Pancreas (tissue), 10 donors: ENCODE measurements at regions not wholly inside any gene's neighbourhood (a gene's known extent, or its start where the extent isn't known, plus 50 kb on each side); places are given as distances from the start of the nearest gene placed in this dataset.

ENCODE experiments used
- ATAC-seq, 4 donors: fragments of 200-7000 bp; cut with Tn5 transposase; one replicate each; pipeline versions ENCODE4 v1.8.0 to v1.9.1; 2020; ENCODE audit warnings: mild to moderate bottlenecking in 4 of 4, moderate library complexity in 4 of 4
- DNase-seq, 6 donors: peaks; one replicate each; pipeline ENCODE4 v3.0.0-alpha.2; 2020
- FAIRE-seq: peaks from 2 replicates; lab custom pipeline; 2012; peaks lifted over from hg19 to GRCh38; lab: Jason Lieb, UNC
- H3K27ac ChIP-seq, 4 donors: fragments of 200-600 bp; sonication (generic); 1 replicate in 3 of 4; 2 replicates in 1 of 4; pipeline versions ENCODE4 v1.5.0 to v1.8.0; 2020
- H3K27me3 ChIP-seq, 4 donors: fragments of 200-600 bp; one replicate each; pipeline ENCODE4 v1.8.0; 2021
- H3K36me3 ChIP-seq, 3 donors: fragments of 200-600 bp; sonication (generic) in 1 of 3; one replicate each; pipeline versions ENCODE4 v1.5.0 to v1.8.0; 2020 to 2021
- H3K4me1 ChIP-seq, 3 donors: fragments of 200-600 bp; one replicate each; pipeline ENCODE4 v1.8.0; 2021
- H3K4me3 ChIP-seq, 4 donors: fragments of 200-600 bp; sonication (generic) in 2 of 4; one replicate each; pipeline versions ENCODE4 v1.5.0 to v1.8.0; 2020 to 2021
- H3K9me3 ChIP-seq, 4 donors: fragments of 200-600 bp; one replicate each; pipeline ENCODE4 v1.8.0; 2021
- WGBS, 2 donors: extraction: QIAGEN DNeasy Blood & Tissue Kit; methylation state at CpG; one replicate each; pipeline ENCODE4 v1.1.7; 2013; 5-methylcytosine and 5-hydroxymethylcytosine counted together
- intact Hi-C, 3 donors: fragments of 100-400 bp; cut with DNase I; formaldehyde crosslinking; loops; one replicate each; pipeline versions ENCODE4 v1.11.1 to v1.14.2; 2022
- TF ChIP-seq, protein P1 (sequence below), 4 donors: fragments of 200-600 bp; sonication (generic) in 3 of 4; IDR thresholded peaks; one replicate each; pipeline versions ENCODE4 v1.5.0 to v1.8.0; 2021; ENCODE audit warnings: antibody characterized with exemption in 4 of 4
- donor health status: healthy with polysubstance abuse.
- donor health status: DM: no; HTN: no; CAD: no; lungs with moderate emphysema.
- donor health status: DM: no; HTN: no; CAD: no.
- donor health status: control.
- donor health status: control.
- donor health status: Bipolar disorder and iron deficiency.
- donor health status: DM: yes; HTN: yes; CAD: no.
- donor health status: DM: no; HTN: no; CAD: no.
- donor health status: DM: no; HTN: no; CAD: no.
- donor health status: DM: yes; HTN: yes; CAD: no.

DNA sequence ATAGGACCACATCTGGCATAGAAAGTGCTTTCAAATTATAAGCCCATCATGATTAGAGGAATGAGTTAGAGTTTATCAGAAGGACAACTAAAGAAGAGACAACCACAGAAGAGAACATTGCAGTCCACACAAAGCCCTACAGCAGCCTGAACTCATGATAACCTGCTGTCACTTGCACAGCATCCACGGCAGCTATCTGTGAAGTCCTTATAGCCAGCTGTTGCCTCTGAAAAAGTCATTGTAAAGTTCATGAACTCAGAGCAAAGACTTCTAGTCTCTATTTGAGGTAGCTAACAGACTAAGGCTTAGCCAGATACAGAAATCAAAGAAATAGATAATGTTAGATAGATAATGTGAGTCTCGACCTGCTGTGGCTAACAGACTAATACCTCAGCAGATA, 450.0 kb downstream of the KLF5 start:
- Histone ChIP-seq H3K27me3 (no peaks in the 10 kb centered on the region), H3K27ac (no peak overlapping the region), H3K4me1 (no peaks in the 10 kb centered on the region), H3K36me3 (no peaks in the 10 kb centered on the region), H3K4me3 (no peak overlapping the region), H3K9me3 (no peaks in the 10 kb centered on the region)
- 64 to 71% methylated on average over 2 of the region's 2 CpGs for WGBS, 2 donors
- ATAC-seq (no peak), DNase-seq (no peak), FAIRE-seq (no peak)
- TF ChIP-seq, protein P1, sequence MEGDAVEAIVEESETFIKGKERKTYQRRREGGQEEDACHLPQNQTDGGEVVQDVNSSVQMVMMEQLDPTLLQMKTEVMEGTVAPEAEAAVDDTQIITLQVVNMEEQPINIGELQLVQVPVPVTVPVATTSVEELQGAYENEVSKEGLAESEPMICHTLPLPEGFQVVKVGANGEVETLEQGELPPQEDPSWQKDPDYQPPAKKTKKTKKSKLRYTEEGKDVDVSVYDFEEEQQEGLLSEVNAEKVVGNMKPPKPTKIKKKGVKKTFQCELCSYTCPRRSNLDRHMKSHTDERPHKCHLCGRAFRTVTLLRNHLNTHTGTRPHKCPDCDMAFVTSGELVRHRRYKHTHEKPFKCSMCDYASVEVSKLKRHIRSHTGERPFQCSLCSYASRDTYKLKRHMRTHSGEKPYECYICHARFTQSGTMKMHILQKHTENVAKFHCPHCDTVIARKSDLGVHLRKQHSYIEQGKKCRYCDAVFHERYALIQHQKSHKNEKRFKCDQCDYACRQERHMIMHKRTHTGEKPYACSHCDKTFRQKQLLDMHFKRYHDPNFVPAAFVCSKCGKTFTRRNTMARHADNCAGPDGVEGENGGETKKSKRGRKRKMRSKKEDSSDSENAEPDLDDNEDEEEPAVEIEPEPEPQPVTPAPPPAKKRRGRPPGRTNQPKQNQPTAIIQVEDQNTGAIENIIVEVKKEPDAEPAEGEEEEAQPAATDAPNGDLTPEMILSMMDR (IDR thresholded peaks at IDR 0.05), result no peak
- intact Hi-C loops, result no loop called here

DNA sequence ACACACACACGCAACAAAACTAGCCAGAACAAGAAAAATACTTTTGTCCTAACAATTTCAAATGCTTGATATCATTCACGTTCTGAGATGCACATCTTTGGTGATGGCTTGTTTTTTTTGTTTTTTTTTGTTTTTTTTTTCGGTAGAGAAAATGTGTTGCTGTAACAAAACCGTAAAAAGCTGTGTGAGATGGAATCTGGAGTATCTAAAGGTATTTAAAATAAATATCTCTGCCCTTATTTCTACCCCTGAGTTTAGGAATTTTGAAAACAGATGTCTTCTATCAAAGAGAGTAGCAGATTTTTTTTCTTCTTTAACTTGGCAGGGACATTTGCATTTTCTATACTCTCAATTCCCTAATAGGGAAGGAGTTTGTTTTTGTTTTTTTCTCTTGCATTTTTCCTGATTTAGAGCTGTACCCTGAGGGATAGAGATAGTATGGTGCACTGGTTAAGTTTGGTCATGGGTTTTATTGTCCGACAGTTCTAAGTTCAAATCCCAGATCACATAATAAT, 446.6 kb downstream of the KLF5 start:
- Histone ChIP-seq H3K27me3 (no peaks in the 10 kb centered on the region), H3K27ac (no peak overlapping the region), H3K4me1 (no peaks in the 10 kb centered on the region), H3K36me3 (no peaks in the 10 kb centered on the region), H3K9me3 (no peaks in the 10 kb centered on the region), H3K4me3 (no peak overlapping the region)
- intact Hi-C loops, result no loop called here
- ATAC-seq, result no peak
- WGBS, 2 donors, result 88 to 90% methylated on average over 5 of the region's 5 CpGs
- no peak for FAIRE-seq
- TF ChIP-seq, protein P1 (IDR thresholded peaks at IDR 0.05), result no peak
- DNase-seq, result no peak

DNA sequence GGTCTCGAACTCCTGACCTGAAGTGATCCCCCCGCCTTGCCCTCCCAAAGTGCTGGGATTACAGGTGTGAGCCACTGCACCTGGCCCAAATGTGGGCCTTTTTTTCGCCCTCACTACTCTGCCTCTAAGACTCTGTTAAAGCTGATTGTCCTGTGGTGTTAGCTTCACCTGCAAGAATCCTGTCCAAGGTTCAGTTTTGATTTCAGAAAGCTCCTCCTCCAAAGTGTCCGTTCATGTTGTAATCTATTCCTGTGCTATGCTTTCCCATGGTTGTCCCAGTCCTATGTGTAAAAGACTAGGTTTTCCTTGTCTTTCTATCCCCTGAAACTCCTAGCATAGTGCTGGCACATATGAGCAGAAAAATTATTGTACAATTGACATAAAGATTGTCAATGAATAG, 440.9 kb downstream of the KLF5 start:
- Histone ChIP-seq H3K4me3 (no peak overlapping the region), H3K36me3 (no peaks in the 10 kb centered on the region), H3K27me3 (no peaks in the 10 kb centered on the region), H3K27ac (no peak overlapping the region), H3K4me1 (no peaks in the 10 kb centered on the region), H3K9me3 (no peaks in the 10 kb centered on the region)
- DNase-seq (no peak), ATAC-seq (no peak), FAIRE-seq (no peak)
- intact Hi-C loops, result no loop called here
- TF ChIP-seq, protein P1 (IDR thresholded peaks at IDR 0.05), result no peak
- 75 to 84% methylated on average over 4 of the region's 4 CpGs for WGBS, 2 donors

DNA sequence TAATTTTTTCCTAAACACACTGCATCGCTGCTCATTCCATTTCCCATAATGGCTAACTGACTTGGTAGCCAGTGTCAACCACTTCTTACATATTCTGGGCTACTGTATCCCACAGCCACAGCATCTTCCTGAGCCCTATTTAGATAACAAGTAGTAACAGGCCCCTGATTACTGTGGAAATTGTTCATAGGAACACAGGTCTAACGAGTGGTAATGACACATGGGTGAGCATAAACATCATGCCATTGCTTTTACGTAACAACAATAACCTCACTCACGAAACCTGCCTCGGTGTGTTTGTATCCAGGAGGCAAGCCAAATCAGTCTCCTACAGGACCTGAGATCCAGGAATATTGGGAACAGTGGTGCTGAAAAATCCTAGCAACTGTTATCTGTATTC, 438.6 kb downstream of the KLF5 start:
- no peaks in the 10 kb centered on the region for H3K9me3 ChIP-seq
- TF ChIP-seq, protein P1 (IDR thresholded peaks at IDR 0.05), result no peak
- ATAC-seq (no peak), FAIRE-seq (no peak), DNase-seq (no peak)
- 86 to 89% methylated on average over 5 of the region's 5 CpGs for WGBS, 2 donors
- no peak overlapping the region for H3K27ac ChIP-seq
- no peaks in the 10 kb centered on the region for H3K36me3 ChIP-seq
- H3K27me3 ChIP-seq, result no peaks in the 10 kb centered on the region
- intact Hi-C loops, result no loop called here
- H3K4me1 ChIP-seq, result no peaks in the 10 kb centered on the region
- H3K4me3 ChIP-seq, result no peak overlapping the region

DNA sequence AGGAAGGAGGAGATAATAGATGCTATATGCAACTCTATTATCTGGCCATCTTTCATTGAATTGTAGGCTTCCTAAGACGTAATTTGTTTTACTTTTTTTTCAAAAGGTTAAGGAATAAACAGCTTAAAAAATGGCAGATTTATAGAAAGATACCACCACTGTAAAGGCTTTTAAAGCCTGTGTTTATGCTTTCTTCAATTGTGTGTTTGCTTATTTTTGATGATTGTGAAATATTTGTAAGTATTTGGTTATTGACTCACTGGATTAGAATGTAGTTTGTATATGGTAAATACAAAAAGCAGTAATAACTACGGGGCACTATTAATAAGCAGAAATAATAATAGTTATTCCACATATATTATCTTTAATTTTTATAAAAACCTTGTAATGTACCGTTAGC, 437.9 kb downstream of the KLF5 start:
- TF ChIP-seq, protein P1 (IDR thresholded peaks at IDR 0.05), result no peak
- FAIRE-seq (no peak), DNase-seq (no peak), ATAC-seq (no peak)
- intact Hi-C loops, result no loop called here
- Histone ChIP-seq H3K36me3 (no peaks in the 10 kb centered on the region), H3K27me3 (no peaks in the 10 kb centered on the region), H3K9me3 (no peaks in the 10 kb centered on the region), H3K27ac (no peak overlapping the region), H3K4me3 (no peak overlapping the region), H3K4me1 (no peaks in the 10 kb centered on the region)
- 75 to 85% methylated on average over 3 of the region's 3 CpGs for WGBS, 2 donors
